IMR-90 (cell line): ENCODE measurements at regions not wholly inside any gene's neighbourhood (a gene's known extent, or its start where the extent isn't known, plus 50 kb on each side); places are given as distances from the start of the nearest gene placed in this dataset.

Source experiments
- ATAC-seq: fragments of 200-7000 bp; cut with Tn5 transposase; 2 replicates; pipeline ENCODE4 v1.9.1; 2020; ENCODE audit warnings: low read depth, mild to moderate bottlenecking, moderate library complexity
- BruUV-seq: library from RNA; stranded (reverse); fragments of 400-500 nt; replicated peaks from 2 replicates; lab custom pipeline; 2021; lab: Mats Ljungman, UMichigan
- CTCF ChIA-PET: fragments of 300-600 bp; formaldehyde crosslinking; extraction: SDS; loops from one replicate; lab custom pipeline; 2021; ENCODE audit warnings: antibody characterized with exemption; lab: Yijun Ruan, JAX
- POLR2A ChIA-PET: fragments of 300-600 bp; sonication (Branson Sonifier 250); formaldehyde crosslinking; loops from one replicate; lab custom pipeline; 2022; ENCODE audit warnings: antibody characterized with exemption; ENCODE audit not compliant: unreplicated experiment; lab: Charles Lee
- DNase-seq: peaks from one replicate; pipeline ENCODE4 v3.0.0; 2013
- H2AFZ ChIP-seq: replicated peaks from 2 replicates; pipeline ENCODE3; 2013; ENCODE audit warnings: low read length, mild to moderate bottlenecking; ENCODE audit not compliant: poor library complexity
- H2AK5ac ChIP-seq: 2 replicates; pipeline ENCODE4 v1.6.1; 2013; ENCODE audit warnings: low read depth, low read length, inconsistent platforms
- H2AK9ac ChIP-seq: replicated peaks from 2 replicates; pipeline ENCODE3; 2013; ENCODE audit warnings: mild to moderate bottlenecking, low read depth, low read length, moderate library complexity; ENCODE audit not compliant: poor library complexity
- H2BK120ac ChIP-seq: 2 replicates; pipeline ENCODE4 v1.6.1; 2013; ENCODE audit warnings: low read depth, low read length, inconsistent platforms
- H2BK15ac ChIP-seq: 3 replicates; pipeline ENCODE4 v1.6.1; 2013; ENCODE audit warnings: low read depth, low read length, inconsistent platforms
- H2BK20ac ChIP-seq: 2 replicates; pipeline ENCODE4 v1.6.1; 2013; ENCODE audit warnings: low read depth, mild to moderate bottlenecking, inconsistent platforms, low read length, moderate library complexity
- H2BK5ac ChIP-seq: 2 replicates; pipeline ENCODE4 v1.6.1; 2013; ENCODE audit warnings: mild to moderate bottlenecking, low read depth, low read length, inconsistent platforms; ENCODE audit not compliant: poor library complexity, severe bottlenecking
- H3K14ac ChIP-seq: replicated peaks from 2 replicates; pipeline ENCODE4 v1.6.1; 2013; ENCODE audit warnings: low read depth, low read length, inconsistent platforms
- H3K18ac ChIP-seq: 2 replicates; pipeline ENCODE4 v1.6.1; 2013; ENCODE audit warnings: low read depth, low read length, control low read depth
- H3K23ac ChIP-seq: 2 replicates; pipeline ENCODE4 v1.6.1; 2013; ENCODE audit warnings: low read depth, low read length, inconsistent platforms
- H3K27ac ChIP-seq: 2 replicates; pipeline ENCODE4 v1.5.1; 2013; ENCODE audit warnings: mild to moderate bottlenecking, control low read depth, low read length; ENCODE audit not compliant: insufficient read depth
- H3K27me3 ChIP-seq: 2 replicates; pipeline ENCODE4 v1.6.1; 2013; ENCODE audit warnings: low read length; ENCODE audit not compliant: control insufficient read depth, insufficient read depth
- H3K36me3 ChIP-seq: 2 replicates; pipeline ENCODE4 v1.6.1; 2013; ENCODE audit warnings: low read length, mixed read lengths; ENCODE audit not compliant: control insufficient read depth, insufficient read depth
- H3K4ac ChIP-seq: 2 replicates; pipeline ENCODE4 v1.6.1; 2013; ENCODE audit warnings: low read depth, low read length, inconsistent platforms
- H3K4me1 ChIP-seq: 2 replicates; pipeline ENCODE4 v1.6.1; 2013; ENCODE audit warnings: low read length, mixed read lengths; ENCODE audit not compliant: control insufficient read depth, insufficient read depth
- H3K4me2 ChIP-seq: 2 replicates; pipeline ENCODE4 v1.6.1; 2013; ENCODE audit warnings: low read depth, mild to moderate bottlenecking, control low read depth, low read length, moderate library complexity
- H3K4me3 ChIP-seq: 2 replicates; pipeline ENCODE4 v1.5.1; 2013; ENCODE audit warnings: low read depth, mild to moderate bottlenecking, control low read depth, low read length, moderate library complexity; ENCODE audit not compliant: insufficient read depth
- H3K56ac ChIP-seq: 2 replicates; pipeline ENCODE4 v1.6.1; 2013; ENCODE audit warnings: low read length, inconsistent platforms; ENCODE audit not compliant: insufficient read depth; ENCODE audit errors: extremely low read depth
- H3K79me1 ChIP-seq, 2 experiments: 2 replicates each; pipeline ENCODE4 v1.6.1; 2013; ENCODE audit warnings: low read length in 2 of 2, inconsistent platforms in 1 of 2, low read depth in 1 of 2
- H3K9ac ChIP-seq: 2 replicates; pipeline ENCODE4 v1.6.1; 2013; ENCODE audit warnings: low read depth, low read length, control low read depth
- H3K9me1 ChIP-seq: 2 replicates; pipeline ENCODE4 v1.6.1; 2013; ENCODE audit warnings: low read length, inconsistent platforms; ENCODE audit not compliant: insufficient read depth
- H3K9me3 ChIP-seq: 2 replicates; pipeline ENCODE4 v1.6.1; 2013; ENCODE audit warnings: low read length; ENCODE audit not compliant: control insufficient read depth, insufficient read depth
- H4K20me1 ChIP-seq: 2 replicates; pipeline ENCODE4 v1.6.1; 2013; ENCODE audit warnings: low read length, inconsistent platforms; ENCODE audit not compliant: insufficient read depth
- H4K5ac ChIP-seq: 2 replicates; pipeline ENCODE4 v1.6.1; 2013; ENCODE audit warnings: mild to moderate bottlenecking, low read depth, low read length, control low read depth
- H4K8ac ChIP-seq, 2 experiments: 2 replicates each; pipeline ENCODE4 v1.6.1; 2013; ENCODE audit warnings: low read depth in 2 of 2, low read length in 2 of 2, control low read depth in 1 of 2, inconsistent platforms in 1 of 2
- H4K91ac ChIP-seq: 2 replicates; pipeline ENCODE4 v1.6.1; 2013; ENCODE audit warnings: low read depth, low read length, inconsistent platforms; ENCODE audit not compliant: insufficient read depth
- CEBPB ChIP-seq: IDR thresholded peaks from 2 replicates; pipeline ENCODE4 v1.6.1; 2012; ENCODE audit warnings: low read depth, low read length, improper control_type of control experiment
- CHD1 ChIP-seq: IDR thresholded peaks from 2 replicates; pipeline ENCODE4 v1.6.1; 2012; ENCODE audit warnings: low read depth, low read length, improper control_type of control experiment
- ELK1 ChIP-seq: fragments of 150-350 bp; IDR thresholded peaks from 2 replicates; pipeline ENCODE4 v1.6.1; 2016; ENCODE audit warnings: low read depth, mild to moderate bottlenecking, low read length, moderate library complexity, borderline replicate concordance
- FOS ChIP-seq: fragments of 150-350 bp; IDR thresholded peaks from 2 replicates; pipeline ENCODE4 v1.6.1; 2016; ENCODE audit warnings: low read depth, low read length
- MAFK ChIP-seq: IDR thresholded peaks from 2 replicates; pipeline ENCODE4 v1.6.1; 2012; ENCODE audit warnings: low read depth, low read length, improper control_type of control experiment
- MAZ ChIP-seq: IDR thresholded peaks from 2 replicates; pipeline ENCODE4 v1.6.1; 2012; ENCODE audit warnings: low read depth, mild to moderate bottlenecking, low read length, improper control_type of control experiment, moderate library complexity, borderline replicate concordance
- MXI1 ChIP-seq: IDR thresholded peaks from 2 replicates; pipeline ENCODE4 v1.6.1; 2012; ENCODE audit warnings: low read depth, mild to moderate bottlenecking, low read length, moderate library complexity, borderline replicate concordance
- NFE2L2 ChIP-seq: fragments of 150-350 bp; IDR thresholded peaks from 2 replicates; pipeline ENCODE4 v1.6.1; 2016; ENCODE audit warnings: low read depth, mild to moderate bottlenecking, low read length
- POLR2A ChIP-seq: IDR thresholded peaks from 2 replicates; pipeline ENCODE4 v1.6.1; 2012; ENCODE audit warnings: mild to moderate bottlenecking, low read depth, low read length
- RAD21 ChIP-seq: IDR thresholded peaks from 2 replicates; pipeline ENCODE4 v1.6.1; 2012; ENCODE audit warnings: low read length, improper control_type of control experiment
- RCOR1 ChIP-seq: IDR thresholded peaks from 2 replicates; pipeline ENCODE4 v1.6.1; 2012; ENCODE audit warnings: mild to moderate bottlenecking, low read length, improper control_type of control experiment; ENCODE audit not compliant: insufficient replicate concordance
- RFX5 ChIP-seq: IDR thresholded peaks from 2 replicates; pipeline ENCODE4 v1.8.0; 2012; ENCODE audit warnings: low read depth, mild to moderate bottlenecking, low read length, moderate library complexity
- SMC3 ChIP-seq: fragments of 150-350 bp; IDR thresholded peaks from 2 replicates; pipeline ENCODE4 v1.6.1; 2016; ENCODE audit warnings: low read depth, mild to moderate bottlenecking, antibody characterized with exemption, low read length, moderate library complexity
- WGBS, 2 experiments: methylation state at CpG; one replicate each; pipeline versions ENCODE4 v1.1.5 to v1.1.7; 2013; ENCODE audit warnings: missing lambda C conversion rate in 2 of 2; ENCODE audit not compliant: insufficient read length in 1 of 2; ENCODE audit errors: extremely low coverage in 2 of 2; 5-methylcytosine and 5-hydroxymethylcytosine counted together
- dilution Hi-C: fragments of 300-500 bp; cut with HindIII; formaldehyde crosslinking; loops from one replicate; pipeline ENCODE4 v1.14.3; 2018; ENCODE audit warnings: low sequenced_read_pairs; ENCODE audit not compliant: unreplicated experiment
- in situ Hi-C: fragments of 300-500 bp; cut with MboI; formaldehyde crosslinking; loops from 3 replicates; pipeline ENCODE4 v1.14.3; 2019; ENCODE audit warnings: low sequenced_read_pairs, inconsistent platforms, mixed read lengths
- intact Hi-C: fragments of 100-400 bp; cut with micrococcal nuclease; formaldehyde crosslinking; loops from 2 replicates; pipeline ENCODE4 v1.10.0; 2022
- TF ChIP-seq, protein P1 (sequence below): fragments of 150-350 bp; IDR thresholded peaks from 2 replicates; pipeline ENCODE4 v1.6.1; 2017; ENCODE audit warnings: mild to moderate bottlenecking, antibody characterized with exemption, low read length, low read depth
- TF ChIP-seq, protein P2 (sequence below): conservative IDR thresholded peaks from 2 replicates; pipeline ENCODE4 v1.5.1; 2012; ENCODE audit warnings: mild to moderate bottlenecking, low read depth, low read length, improper control_type of control experiment

GRCh38 chr6:87763276-87763675 lies 61.2 kb upstream of the AKIRIN2 start:
- Histone ChIP-seq H3K27me3 (no peaks in the 10 kb centered on the region), H2BK5ac (no peak overlapping the region), H2AK5ac (no peak overlapping the region), H4K5ac (no peak overlapping the region), H2AK9ac (no peak overlapping the region), H2AFZ (no peak overlapping the region), H2BK15ac (no peak overlapping the region), H3K18ac (no peak overlapping the region), H2BK120ac (no peak overlapping the region), H2BK20ac (no peak overlapping the region), H3K14ac (no peak overlapping the region), H3K4me2 (no peak overlapping the region), H3K56ac (no peak overlapping the region), H4K20me1 (no peaks in the 10 kb centered on the region), H3K4me3 (no peak overlapping the region), H4K91ac (no peak overlapping the region), H3K9ac (no peak overlapping the region), H3K23ac (no peak overlapping the region), H3K79me1 (no peaks in the 10 kb centered on the region), H4K8ac (no peak overlapping the region), H3K36me3 (no peaks in the 10 kb centered on the region), H3K4me1 (no peaks in the 10 kb centered on the region; the same call in 1 of the 2 replicates), H3K9me1 (no peaks in the 10 kb centered on the region), H3K9me3 (no peaks in the 10 kb centered on the region), H3K27ac (no peak overlapping the region), H3K4ac (no peak overlapping the region)
- CTCF ChIA-PET, result no interaction called here
- no peak for ATAC-seq
- dilution Hi-C loops, result no loop called here
- no peak for TF ChIP-seq MAZ
- TF ChIP-seq, protein P1, sequence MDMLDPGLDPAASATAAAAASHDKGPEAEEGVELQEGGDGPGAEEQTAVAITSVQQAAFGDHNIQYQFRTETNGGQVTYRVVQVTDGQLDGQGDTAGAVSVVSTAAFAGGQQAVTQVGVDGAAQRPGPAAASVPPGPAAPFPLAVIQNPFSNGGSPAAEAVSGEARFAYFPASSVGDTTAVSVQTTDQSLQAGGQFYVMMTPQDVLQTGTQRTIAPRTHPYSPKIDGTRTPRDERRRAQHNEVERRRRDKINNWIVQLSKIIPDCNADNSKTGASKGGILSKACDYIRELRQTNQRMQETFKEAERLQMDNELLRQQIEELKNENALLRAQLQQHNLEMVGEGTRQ, result no peak
- no peak for TF ChIP-seq SMC3
- no peak for TF ChIP-seq MXI1
- no peak for TF ChIP-seq RCOR1
- TF ChIP-seq, protein P2, sequence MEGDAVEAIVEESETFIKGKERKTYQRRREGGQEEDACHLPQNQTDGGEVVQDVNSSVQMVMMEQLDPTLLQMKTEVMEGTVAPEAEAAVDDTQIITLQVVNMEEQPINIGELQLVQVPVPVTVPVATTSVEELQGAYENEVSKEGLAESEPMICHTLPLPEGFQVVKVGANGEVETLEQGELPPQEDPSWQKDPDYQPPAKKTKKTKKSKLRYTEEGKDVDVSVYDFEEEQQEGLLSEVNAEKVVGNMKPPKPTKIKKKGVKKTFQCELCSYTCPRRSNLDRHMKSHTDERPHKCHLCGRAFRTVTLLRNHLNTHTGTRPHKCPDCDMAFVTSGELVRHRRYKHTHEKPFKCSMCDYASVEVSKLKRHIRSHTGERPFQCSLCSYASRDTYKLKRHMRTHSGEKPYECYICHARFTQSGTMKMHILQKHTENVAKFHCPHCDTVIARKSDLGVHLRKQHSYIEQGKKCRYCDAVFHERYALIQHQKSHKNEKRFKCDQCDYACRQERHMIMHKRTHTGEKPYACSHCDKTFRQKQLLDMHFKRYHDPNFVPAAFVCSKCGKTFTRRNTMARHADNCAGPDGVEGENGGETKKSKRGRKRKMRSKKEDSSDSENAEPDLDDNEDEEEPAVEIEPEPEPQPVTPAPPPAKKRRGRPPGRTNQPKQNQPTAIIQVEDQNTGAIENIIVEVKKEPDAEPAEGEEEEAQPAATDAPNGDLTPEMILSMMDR, result no peak
- no peak for TF ChIP-seq NFE2L2
- TF ChIP-seq CHD1, result no peak
- no peak for TF ChIP-seq RFX5
- no peak for TF ChIP-seq CEBPB
- TF ChIP-seq ELK1, result no peak
- no peak for TF ChIP-seq FOS
- TF ChIP-seq RAD21, result no peak
- no peak for TF ChIP-seq POLR2A
- no peak for TF ChIP-seq MAFK
- POLR2A ChIA-PET, result no interaction called here
- no peak for DNase-seq
- in situ Hi-C loops, result no loop called here
- no TSS peak for BruUV-seq
- WGBS, 2 experiments, result no CpG with 5 or more reads among the region's 2 CpGs
- intact Hi-C loops, result no loop called here
